SK-N-MC (cell line): ENCODE measurements at regions not wholly inside any gene's neighbourhood (a gene's known extent, or its start where the extent isn't known, plus 50 kb on each side); places are given as distances from the start of the nearest gene placed in this dataset.

Source experiments
- EZH2 ChIP-seq: fragments of 200-600 bp; sonication (generic); IDR thresholded peaks from one replicate; pipeline ENCODE4 v1.6.1; 2017; ENCODE audit warnings: antibody characterized with exemption
- POLR2AphosphoS5 ChIP-seq: IDR thresholded peaks from 2 replicates; pipeline ENCODE4 v1.6.1; 2012; ENCODE audit warnings: mild to moderate bottlenecking, low read depth, low read length, borderline replicate concordance

- TF ChIP-seq EZH2 (no peak), POLR2AphosphoS5 (no peak; the same call in 1 of the 2 replicates)
These were observed 86.3 kb upstream of the DHX40 start for GRCh38 chr17:59479141-59479540.
